ENCODE measurements at regions not wholly inside any gene's neighbourhood (a gene's known extent, or its start where the extent isn't known, plus 50 kb on each side); places are given as distances from the start of the nearest gene placed in this dataset.
A peak's percentile ranks its signal among the peaks of the same experiment; 100 is the strongest.

DNA sequence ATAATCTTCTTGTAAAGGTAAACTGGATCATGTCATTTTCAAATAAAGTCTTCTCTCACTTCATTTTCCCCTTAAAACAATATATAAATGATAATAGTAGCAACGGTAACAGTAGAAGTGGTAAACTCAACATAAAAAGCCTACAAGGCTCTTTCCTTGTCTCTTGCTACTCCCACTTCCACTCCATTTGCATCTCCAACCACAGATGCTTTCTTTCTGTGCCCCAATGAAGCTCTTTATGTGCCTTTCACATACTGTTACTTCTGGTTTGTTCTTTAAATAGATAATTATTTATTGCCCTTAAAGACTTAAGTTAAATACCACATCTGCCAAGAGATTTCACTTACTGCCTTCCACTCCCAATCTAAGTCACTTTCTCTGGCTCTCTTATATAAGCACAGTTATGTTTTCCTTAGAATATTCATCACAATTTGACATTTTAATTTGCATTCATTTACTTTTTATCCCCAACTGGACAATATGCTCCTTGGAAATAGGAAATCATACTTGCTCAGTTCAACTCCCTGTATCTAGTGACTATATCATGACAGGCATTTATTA, 149.9 kb downstream of the CRPPA start:
- Histone ChIP-seq H3K27ac (ENCODE audit: low read depth, low read length) (no peak overlapping the region), H3K27me3 (ENCODE audit: insufficient read depth, low read length) (no peaks in the 10 kb centered on the region), H3K4me3 (ENCODE audit: insufficient read depth, low read depth, low read length) (no peak overlapping the region), H3K79me2 (ENCODE audit: insufficient read depth, low read length) (no peaks in the 10 kb centered on the region), H3K9me3 (ENCODE audit: insufficient read depth, low read depth, low read length) (no peaks in the 10 kb centered on the region), H3K4me1 (ENCODE audit: insufficient read depth, low read length) (peaks cover 3% of the 10 kb centered on the region), H2AFZ (ENCODE audit: low read depth, low read length) (no peak overlapping the region), H3K4me2 (ENCODE audit: low read length) (no peak overlapping the region), H4K20me1 (ENCODE audit: insufficient read depth, low read length) (no peaks in the 10 kb centered on the region), H3K9ac (ENCODE audit: low read length) (no peak overlapping the region), H3K36me3 (ENCODE audit: insufficient read depth, low read length) (no peaks in the 10 kb centered on the region)
- no peak for TF ChIP-seq EZH2 (IDR thresholded peaks at IDR 0.05; ENCODE audit: insufficient read depth, low read length)
- TF ChIP-seq, protein P1, sequence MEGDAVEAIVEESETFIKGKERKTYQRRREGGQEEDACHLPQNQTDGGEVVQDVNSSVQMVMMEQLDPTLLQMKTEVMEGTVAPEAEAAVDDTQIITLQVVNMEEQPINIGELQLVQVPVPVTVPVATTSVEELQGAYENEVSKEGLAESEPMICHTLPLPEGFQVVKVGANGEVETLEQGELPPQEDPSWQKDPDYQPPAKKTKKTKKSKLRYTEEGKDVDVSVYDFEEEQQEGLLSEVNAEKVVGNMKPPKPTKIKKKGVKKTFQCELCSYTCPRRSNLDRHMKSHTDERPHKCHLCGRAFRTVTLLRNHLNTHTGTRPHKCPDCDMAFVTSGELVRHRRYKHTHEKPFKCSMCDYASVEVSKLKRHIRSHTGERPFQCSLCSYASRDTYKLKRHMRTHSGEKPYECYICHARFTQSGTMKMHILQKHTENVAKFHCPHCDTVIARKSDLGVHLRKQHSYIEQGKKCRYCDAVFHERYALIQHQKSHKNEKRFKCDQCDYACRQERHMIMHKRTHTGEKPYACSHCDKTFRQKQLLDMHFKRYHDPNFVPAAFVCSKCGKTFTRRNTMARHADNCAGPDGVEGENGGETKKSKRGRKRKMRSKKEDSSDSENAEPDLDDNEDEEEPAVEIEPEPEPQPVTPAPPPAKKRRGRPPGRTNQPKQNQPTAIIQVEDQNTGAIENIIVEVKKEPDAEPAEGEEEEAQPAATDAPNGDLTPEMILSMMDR (IDR thresholded peaks at IDR 0.05; ENCODE audit: insufficient read depth, low read depth, low read length), result no peak
- H3K36me3 Mint-ChIP-seq (ENCODE audit: low read depth, unreplicated experiment), result no peaks in the 10 kb centered on the region
- peak overlapping the region; percentile 55 for H3K27ac Mint-ChIP-seq (ENCODE audit: unreplicated experiment)
- H3K4me1 Mint-ChIP-seq (ENCODE audit: low read depth, unreplicated experiment), result peaks cover 27% of the 10 kb centered on the region
- H3K4me3 Mint-ChIP-seq (ENCODE audit: unreplicated experiment), result no peak overlapping the region
- H3K9me3 Mint-ChIP-seq (ENCODE audit: unreplicated experiment), result no peaks in the 10 kb centered on the region
- DNase-seq (ENCODE audit: low read depth) (no peak), FAIRE-seq (no peak)
- H3K27me3 Mint-ChIP-seq (ENCODE audit: low read depth, unreplicated experiment), result no peaks in the 10 kb centered on the region

DNA sequence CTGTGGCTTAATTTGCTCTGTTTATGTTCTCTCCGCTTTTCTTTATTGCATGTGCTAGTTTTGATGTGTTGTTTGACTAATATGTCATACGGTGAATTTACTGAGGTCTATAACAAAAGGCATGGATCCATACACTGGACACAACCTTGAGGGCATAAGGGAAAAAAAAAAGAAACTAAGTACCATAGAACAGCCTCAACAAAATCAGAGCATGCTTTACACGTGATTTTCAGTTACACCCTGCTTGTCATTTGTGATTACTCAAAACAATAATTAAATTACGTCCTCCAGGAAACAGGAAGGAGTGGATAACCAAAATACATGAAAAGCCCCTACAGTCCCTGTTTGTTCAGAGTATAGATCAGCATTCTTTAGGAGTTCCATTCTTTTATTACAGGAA, 150.5 kb downstream of the CRPPA start:
- peaks cover 3% of the 10 kb centered on the region for H3K4me1 ChIP-seq (ENCODE audit: insufficient read depth, low read length)
- no peak for DNase-seq (ENCODE audit: low read depth)
- no peaks in the 10 kb centered on the region for H3K79me2 ChIP-seq (ENCODE audit: insufficient read depth, low read length)
- no peak overlapping the region for H3K9ac ChIP-seq (ENCODE audit: low read length)
- H3K36me3 ChIP-seq (ENCODE audit: insufficient read depth, low read length), result no peaks in the 10 kb centered on the region
- no peaks in the 10 kb centered on the region for H3K9me3 Mint-ChIP-seq (ENCODE audit: unreplicated experiment)
- H3K36me3 Mint-ChIP-seq (ENCODE audit: low read depth, unreplicated experiment), result no peaks in the 10 kb centered on the region
- no peaks in the 10 kb centered on the region for H3K9me3 ChIP-seq (ENCODE audit: insufficient read depth, low read depth, low read length)
- H3K27me3 Mint-ChIP-seq (ENCODE audit: low read depth, unreplicated experiment), result no peaks in the 10 kb centered on the region
- H3K27ac ChIP-seq (ENCODE audit: low read depth, low read length), result no peak overlapping the region
- H4K20me1 ChIP-seq (ENCODE audit: insufficient read depth, low read length), result no peaks in the 10 kb centered on the region
- no peaks in the 10 kb centered on the region for H3K27me3 ChIP-seq (ENCODE audit: insufficient read depth, low read length)
- H2AFZ ChIP-seq (ENCODE audit: low read depth, low read length), result no peak overlapping the region
- H3K4me3 Mint-ChIP-seq (ENCODE audit: unreplicated experiment), result no peak overlapping the region
- peaks cover 27% of the 10 kb centered on the region for H3K4me1 Mint-ChIP-seq (ENCODE audit: low read depth, unreplicated experiment)
- FAIRE-seq, result no peak
- no peak overlapping the region for H3K4me3 ChIP-seq (ENCODE audit: insufficient read depth, low read depth, low read length)
- H3K27ac Mint-ChIP-seq (ENCODE audit: unreplicated experiment), result no peak overlapping the region
- TF ChIP-seq, protein P1 (IDR thresholded peaks at IDR 0.05; ENCODE audit: insufficient read depth, low read depth, low read length), result no peak
- no peak for TF ChIP-seq EZH2 (IDR thresholded peaks at IDR 0.05; ENCODE audit: insufficient read depth, low read length)
- no peak overlapping the region for H3K4me2 ChIP-seq (ENCODE audit: low read length)

Measured in astrocyte (in vitro differentiated cells and primary cell).